SK-N-SH treated with all-trans-retinoic acid at 6 μM for 48 hours (cell line): ENCODE measurements at regions not wholly inside any gene's neighbourhood (a gene's known extent, or its start where the extent isn't known, plus 50 kb on each side); places are given as distances from the start of the nearest gene placed in this dataset.

Experiments used
- BACH2 ChIP-seq: fragments of 250-450 bp; sonication (Bioruptor Pico); IDR thresholded peaks from 2 replicates; pipeline ENCODE4 v1.9.0; 2021; ENCODE audit warnings: mild to moderate bottlenecking, borderline replicate concordance
- CSDC2 ChIP-seq: fragments of 250-450 bp; sonication (Bioruptor Pico); IDR thresholded peaks from 2 replicates; pipeline ENCODE4 v1.5.0; 2020; ENCODE audit warnings: mild to moderate bottlenecking, moderate library complexity
- ESRRG ChIP-seq: fragments of 250-450 bp; sonication (Bioruptor Pico); IDR thresholded peaks from 2 replicates; pipeline ENCODE4 v1.6.1; 2021; ENCODE audit warnings: mild to moderate bottlenecking
- RARB ChIP-seq: fragments of 250-450 bp; sonication (Bioruptor Pico); IDR thresholded peaks from 2 replicates; pipeline ENCODE4 v1.8.0; 2021; ENCODE audit warnings: mild to moderate bottlenecking, moderate library complexity
- SNAI2 ChIP-seq: fragments of 250-450 bp; sonication (Bioruptor Pico); IDR thresholded peaks from 2 replicates; pipeline ENCODE4 v1.5.0; 2020; ENCODE audit warnings: mild to moderate bottlenecking, moderate library complexity
- TOX ChIP-seq: fragments of 250-450 bp; sonication (Bioruptor Pico); IDR thresholded peaks from 2 replicates; pipeline ENCODE4 v1.8.0; 2021; ENCODE audit warnings: mild to moderate bottlenecking, moderate library complexity, borderline replicate concordance
- ZFP3 ChIP-seq: fragments of 250-450 bp; sonication (Bioruptor Pico); IDR thresholded peaks from 2 replicates; pipeline ENCODE4 v1.5.0; 2020; ENCODE audit warnings: mild to moderate bottlenecking, moderate library complexity
- ZFP30 ChIP-seq: fragments of 450-650 bp; formaldehyde crosslinking; IDR thresholded peaks from 2 replicates; pipeline ENCODE4 v1.5.0; 2022; ENCODE audit warnings: mild to moderate bottlenecking, moderate library complexity
- ZNF565 ChIP-seq: fragments of 450-650 bp; formaldehyde crosslinking; conservative IDR thresholded peaks from 2 replicates; pipeline ENCODE4 v1.5.0; 2020; ENCODE audit warnings: low read depth, mild to moderate bottlenecking, moderate library complexity
- TF ChIP-seq, protein P1 (sequence below): fragments of 250-450 bp; sonication (Bioruptor Pico); IDR thresholded peaks from 2 replicates; pipeline ENCODE4 v1.8.0; 2020; ENCODE audit warnings: mild to moderate bottlenecking, moderate library complexity, borderline replicate concordance
- TF ChIP-seq, protein P2 (sequence below): fragments of 250-450 bp; sonication (Bioruptor Pico); IDR thresholded peaks from 2 replicates; pipeline ENCODE4 v1.8.0; 2021; ENCODE audit warnings: low read depth, mild to moderate bottlenecking, moderate library complexity, borderline replicate concordance
- TF ChIP-seq, protein P3 (sequence below): fragments of 250-450 bp; sonication (Bioruptor Pico); IDR thresholded peaks from 2 replicates; pipeline ENCODE4 v1.5.0; 2020; ENCODE audit warnings: mild to moderate bottlenecking, moderate library complexity

DNA sequence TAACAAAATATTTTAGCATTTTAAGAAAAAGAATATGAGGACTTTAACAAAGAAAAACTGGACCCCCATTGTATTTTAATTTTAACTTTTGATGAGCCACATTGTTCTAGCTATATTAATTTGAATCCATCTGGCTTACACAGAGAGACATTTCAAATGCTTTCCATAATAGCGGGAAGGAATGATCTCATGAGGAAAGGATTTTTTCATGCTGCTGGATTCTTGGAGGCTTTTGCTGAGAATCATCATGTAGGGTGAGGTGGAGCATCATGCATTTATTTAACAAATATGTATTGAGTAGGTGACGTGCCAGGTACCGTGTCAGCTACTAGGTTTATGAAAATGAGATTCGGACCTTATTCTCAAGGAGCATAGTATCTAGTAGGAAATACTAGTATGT, 1006.3 kb downstream of the SORCS1 start:
- TF ChIP-seq ZNF565 (CRISPR knock-in tag) (no peak), ESRRG (CRISPR knock-in tag) (no peak), BACH2 (CRISPR knock-in tag) (no peak), CSDC2 (no peak), ZFP30 (CRISPR knock-in tag) (no peak), ZFP3 (CRISPR knock-in tag) (no peak), TOX (CRISPR knock-in tag) (no peak), SNAI2 (CRISPR knock-in tag) (no peak), RARB (CRISPR knock-in tag) (no peak)
- TF ChIP-seq, protein P1, sequence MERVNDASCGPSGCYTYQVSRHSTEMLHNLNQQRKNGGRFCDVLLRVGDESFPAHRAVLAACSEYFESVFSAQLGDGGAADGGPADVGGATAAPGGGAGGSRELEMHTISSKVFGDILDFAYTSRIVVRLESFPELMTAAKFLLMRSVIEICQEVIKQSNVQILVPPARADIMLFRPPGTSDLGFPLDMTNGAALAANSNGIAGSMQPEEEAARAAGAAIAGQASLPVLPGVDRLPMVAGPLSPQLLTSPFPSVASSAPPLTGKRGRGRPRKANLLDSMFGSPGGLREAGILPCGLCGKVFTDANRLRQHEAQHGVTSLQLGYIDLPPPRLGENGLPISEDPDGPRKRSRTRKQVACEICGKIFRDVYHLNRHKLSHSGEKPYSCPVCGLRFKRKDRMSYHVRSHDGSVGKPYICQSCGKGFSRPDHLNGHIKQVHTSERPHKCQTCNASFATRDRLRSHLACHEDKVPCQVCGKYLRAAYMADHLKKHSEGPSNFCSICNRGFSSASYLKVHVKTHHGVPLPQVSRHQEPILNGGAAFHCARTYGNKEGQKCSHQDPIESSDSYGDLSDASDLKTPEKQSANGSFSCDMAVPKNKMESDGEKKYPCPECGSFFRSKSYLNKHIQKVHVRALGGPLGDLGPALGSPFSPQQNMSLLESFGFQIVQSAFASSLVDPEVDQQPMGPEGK (CRISPR knock-in tag): no peak
- TF ChIP-seq, protein P2, sequence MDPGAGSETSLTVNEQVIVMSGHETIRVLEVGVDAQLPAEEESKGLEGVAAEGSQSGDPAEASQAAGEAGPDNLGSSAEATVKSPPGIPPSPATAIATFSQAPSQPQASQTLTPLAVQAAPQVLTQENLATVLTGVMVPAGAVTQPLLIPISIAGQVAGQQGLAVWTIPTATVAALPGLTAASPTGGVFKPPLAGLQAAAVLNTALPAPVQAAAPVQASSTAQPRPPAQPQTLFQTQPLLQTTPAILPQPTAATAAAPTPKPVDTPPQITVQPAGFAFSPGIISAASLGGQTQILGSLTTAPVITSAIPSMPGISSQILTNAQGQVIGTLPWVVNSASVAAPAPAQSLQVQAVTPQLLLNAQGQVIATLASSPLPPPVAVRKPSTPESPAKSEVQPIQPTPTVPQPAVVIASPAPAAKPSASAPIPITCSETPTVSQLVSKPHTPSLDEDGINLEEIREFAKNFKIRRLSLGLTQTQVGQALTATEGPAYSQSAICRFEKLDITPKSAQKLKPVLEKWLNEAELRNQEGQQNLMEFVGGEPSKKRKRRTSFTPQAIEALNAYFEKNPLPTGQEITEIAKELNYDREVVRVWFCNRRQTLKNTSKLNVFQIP (CRISPR knock-in tag): no peak
- TF ChIP-seq, protein P3, sequence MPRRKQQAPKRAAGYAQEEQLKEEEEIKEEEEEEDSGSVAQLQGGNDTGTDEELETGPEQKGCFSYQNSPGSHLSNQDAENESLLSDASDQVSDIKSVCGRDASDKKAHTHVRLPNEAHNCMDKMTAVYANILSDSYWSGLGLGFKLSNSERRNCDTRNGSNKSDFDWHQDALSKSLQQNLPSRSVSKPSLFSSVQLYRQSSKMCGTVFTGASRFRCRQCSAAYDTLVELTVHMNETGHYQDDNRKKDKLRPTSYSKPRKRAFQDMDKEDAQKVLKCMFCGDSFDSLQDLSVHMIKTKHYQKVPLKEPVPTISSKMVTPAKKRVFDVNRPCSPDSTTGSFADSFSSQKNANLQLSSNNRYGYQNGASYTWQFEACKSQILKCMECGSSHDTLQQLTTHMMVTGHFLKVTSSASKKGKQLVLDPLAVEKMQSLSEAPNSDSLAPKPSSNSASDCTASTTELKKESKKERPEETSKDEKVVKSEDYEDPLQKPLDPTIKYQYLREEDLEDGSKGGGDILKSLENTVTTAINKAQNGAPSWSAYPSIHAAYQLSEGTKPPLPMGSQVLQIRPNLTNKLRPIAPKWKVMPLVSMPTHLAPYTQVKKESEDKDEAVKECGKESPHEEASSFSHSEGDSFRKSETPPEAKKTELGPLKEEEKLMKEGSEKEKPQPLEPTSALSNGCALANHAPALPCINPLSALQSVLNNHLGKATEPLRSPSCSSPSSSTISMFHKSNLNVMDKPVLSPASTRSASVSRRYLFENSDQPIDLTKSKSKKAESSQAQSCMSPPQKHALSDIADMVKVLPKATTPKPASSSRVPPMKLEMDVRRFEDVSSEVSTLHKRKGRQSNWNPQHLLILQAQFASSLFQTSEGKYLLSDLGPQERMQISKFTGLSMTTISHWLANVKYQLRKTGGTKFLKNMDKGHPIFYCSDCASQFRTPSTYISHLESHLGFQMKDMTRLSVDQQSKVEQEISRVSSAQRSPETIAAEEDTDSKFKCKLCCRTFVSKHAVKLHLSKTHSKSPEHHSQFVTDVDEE: no peak
